ENCODE measurements at regions not wholly inside any gene's neighbourhood (a gene's known extent, or its start where the extent isn't known, plus 50 kb on each side); places are given as distances from the start of the nearest gene placed in this dataset.
A peak's percentile ranks its signal among the peaks of the same experiment; 100 is the strongest.

GRCh38 chr6:150535818-150536220 lies 63.9 kb upstream of the PLEKHG1 start (continued):
- TF ChIP-seq, protein P1, sequence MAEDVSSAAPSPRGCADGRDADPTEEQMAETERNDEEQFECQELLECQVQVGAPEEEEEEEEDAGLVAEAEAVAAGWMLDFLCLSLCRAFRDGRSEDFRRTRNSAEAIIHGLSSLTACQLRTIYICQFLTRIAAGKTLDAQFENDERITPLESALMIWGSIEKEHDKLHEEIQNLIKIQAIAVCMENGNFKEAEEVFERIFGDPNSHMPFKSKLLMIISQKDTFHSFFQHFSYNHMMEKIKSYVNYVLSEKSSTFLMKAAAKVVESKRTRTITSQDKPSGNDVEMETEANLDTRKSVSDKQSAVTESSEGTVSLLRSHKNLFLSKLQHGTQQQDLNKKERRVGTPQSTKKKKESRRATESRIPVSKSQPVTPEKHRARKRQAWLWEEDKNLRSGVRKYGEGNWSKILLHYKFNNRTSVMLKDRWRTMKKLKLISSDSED (CRISPR knock-in tag; IDR thresholded peaks at IDR 0.05), result no peak
- TF ChIP-seq NFYB (CRISPR knock-in tag; IDR thresholded peaks at IDR 0.05) (no peak), STAT5B (CRISPR knock-in tag; IDR thresholded peaks at IDR 0.05) (no peak), IKZF4 (CRISPR knock-in tag; IDR thresholded peaks at IDR 0.05; ENCODE audit: borderline replicate concordance, low read depth, not compliant biosample characterization) (no peak), HNF4A (CRISPR knock-in tag; IDR thresholded peaks at IDR 0.05) (peak; percentile 60), KAT8 (CRISPR knock-in tag; IDR thresholded peaks at IDR 0.05) (no peak), ELF1 (CRISPR knock-in tag; IDR thresholded peaks at IDR 0.05) (no peak), RCOR2 (CRISPR knock-in tag; IDR thresholded peaks at IDR 0.05) (no peak), ZNF10 (CRISPR knock-in tag; IDR thresholded peaks at IDR 0.05; ENCODE audit: borderline replicate concordance, low read depth) (no peak), ZNF749 (CRISPR knock-in tag; IDR thresholded peaks at IDR 0.05; ENCODE audit: borderline replicate concordance) (no peak), SP2 (CRISPR knock-in tag; IDR thresholded peaks at IDR 0.05) (no peak), RFX1 (IDR thresholded peaks at IDR 0.05) (no peak), ZNF235 (CRISPR knock-in tag; IDR thresholded peaks at IDR 0.05; ENCODE audit: borderline replicate concordance) (no peak), FOXA3 (CRISPR knock-in tag; IDR thresholded peaks at IDR 0.05) (peak; percentile 73; the same call in 1 of the 2 replicates), ZNF350 (CRISPR knock-in tag; IDR thresholded peaks at IDR 0.05; ENCODE audit: borderline replicate concordance, low read depth) (no peak), ZNF720 (CRISPR knock-in tag; IDR thresholded peaks at IDR 0.05) (no peak)
- TF ChIP-seq, protein P2, sequence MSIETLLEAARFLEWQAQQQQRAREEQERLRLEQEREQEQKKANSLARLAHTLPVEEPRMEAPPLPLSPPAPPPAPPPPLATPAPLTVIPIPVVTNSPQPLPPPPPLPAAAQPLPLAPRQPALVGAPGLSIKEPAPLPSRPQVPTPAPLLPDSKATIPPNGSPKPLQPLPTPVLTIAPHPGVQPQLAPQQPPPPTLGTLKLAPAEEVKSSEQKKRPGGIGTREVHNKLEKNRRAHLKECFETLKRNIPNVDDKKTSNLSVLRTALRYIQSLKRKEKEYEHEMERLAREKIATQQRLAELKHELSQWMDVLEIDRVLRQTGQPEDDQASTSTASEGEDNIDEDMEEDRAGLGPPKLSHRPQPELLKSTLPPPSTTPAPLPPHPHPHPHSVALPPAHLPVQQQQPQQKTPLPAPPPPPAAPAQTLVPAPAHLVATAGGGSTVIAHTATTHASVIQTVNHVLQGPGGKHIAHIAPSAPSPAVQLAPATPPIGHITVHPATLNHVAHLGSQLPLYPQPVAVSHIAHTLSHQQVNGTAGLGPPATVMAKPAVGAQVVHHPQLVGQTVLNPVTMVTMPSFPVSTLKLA (IDR thresholded peaks at IDR 0.05), result no peak
- TF ChIP-seq, protein P3, sequence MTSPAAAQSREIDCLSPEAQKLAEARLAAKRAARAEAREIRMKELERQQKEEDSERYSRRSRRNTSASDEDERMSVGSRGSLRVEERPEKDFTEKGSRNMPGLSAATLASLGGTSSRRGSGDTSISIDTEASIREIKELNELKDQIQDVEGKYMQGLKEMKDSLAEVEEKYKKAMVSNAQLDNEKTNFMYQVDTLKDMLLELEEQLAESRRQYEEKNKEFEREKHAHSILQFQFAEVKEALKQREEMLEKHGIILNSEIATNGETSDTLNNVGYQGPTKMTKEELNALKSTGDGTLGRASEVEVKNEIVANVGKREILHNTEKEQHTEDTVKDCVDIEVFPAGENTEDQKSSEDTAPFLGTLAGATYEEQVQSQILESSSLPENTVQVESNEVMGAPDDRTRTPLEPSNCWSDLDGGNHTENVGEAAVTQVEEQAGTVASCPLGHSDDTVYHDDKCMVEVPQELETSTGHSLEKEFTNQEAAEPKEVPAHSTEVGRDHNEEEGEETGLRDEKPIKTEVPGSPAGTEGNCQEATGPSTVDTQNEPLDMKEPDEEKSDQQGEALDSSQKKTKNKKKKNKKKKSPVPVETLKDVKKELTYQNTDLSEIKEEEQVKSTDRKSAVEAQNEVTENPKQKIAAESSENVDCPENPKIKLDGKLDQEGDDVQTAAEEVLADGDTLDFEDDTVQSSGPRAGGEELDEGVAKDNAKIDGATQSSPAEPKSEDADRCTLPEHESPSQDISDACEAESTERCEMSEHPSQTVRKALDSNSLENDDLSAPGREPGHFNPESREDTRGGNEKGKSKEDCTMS (CRISPR knock-in tag; conservative IDR thresholded peaks at IDR 0.05), result no peak
- TF ChIP-seq, protein P4, sequence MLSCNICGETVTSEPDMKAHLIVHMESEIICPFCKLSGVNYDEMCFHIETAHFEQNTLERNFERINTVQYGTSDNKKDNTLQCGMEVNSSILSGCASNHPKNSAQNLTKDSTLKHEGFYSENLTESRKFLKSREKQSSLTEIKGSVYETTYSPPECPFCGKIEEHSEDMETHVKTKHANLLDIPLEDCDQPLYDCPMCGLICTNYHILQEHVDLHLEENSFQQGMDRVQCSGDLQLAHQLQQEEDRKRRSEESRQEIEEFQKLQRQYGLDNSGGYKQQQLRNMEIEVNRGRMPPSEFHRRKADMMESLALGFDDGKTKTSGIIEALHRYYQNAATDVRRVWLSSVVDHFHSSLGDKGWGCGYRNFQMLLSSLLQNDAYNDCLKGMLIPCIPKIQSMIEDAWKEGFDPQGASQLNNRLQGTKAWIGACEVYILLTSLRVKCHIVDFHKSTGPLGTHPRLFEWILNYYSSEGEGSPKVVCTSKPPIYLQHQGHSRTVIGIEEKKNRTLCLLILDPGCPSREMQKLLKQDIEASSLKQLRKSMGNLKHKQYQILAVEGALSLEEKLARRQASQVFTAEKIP (CRISPR knock-in tag; IDR thresholded peaks at IDR 0.05; ENCODE audit: borderline replicate concordance), result no peak
- TF ChIP-seq, protein P5, sequence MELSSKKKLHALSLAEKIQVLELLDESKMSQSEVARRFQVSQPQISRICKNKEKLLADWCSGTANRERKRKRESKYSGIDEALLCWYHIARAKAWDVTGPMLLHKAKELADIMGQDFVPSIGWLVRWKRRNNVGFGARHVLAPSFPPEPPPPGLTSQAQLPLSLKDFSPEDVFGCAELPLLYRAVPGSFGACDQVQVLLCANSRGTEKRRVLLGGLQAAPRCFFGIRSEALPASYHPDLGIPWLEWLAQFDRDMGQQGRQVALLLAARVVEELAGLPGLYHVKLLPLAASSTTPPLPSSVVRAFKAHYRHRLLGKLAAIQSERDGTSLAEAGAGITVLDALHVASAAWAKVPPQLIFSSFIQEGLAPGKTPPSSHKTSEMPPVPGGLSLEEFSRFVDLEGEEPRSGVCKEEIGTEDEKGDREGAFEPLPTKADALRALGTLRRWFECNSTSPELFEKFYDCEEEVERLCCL (CRISPR knock-in tag; IDR thresholded peaks at IDR 0.05; ENCODE audit: borderline replicate concordance), result no peak

Data from HepG2 (cell line).